GM04504 (cell line): ENCODE measurements at regions not wholly inside any gene's neighbourhood (a gene's known extent, or its start where the extent isn't known, plus 50 kb on each side); places are given as distances from the start of the nearest gene placed in this dataset.

Source experiments
- DNase-seq: peaks from one replicate; pipeline ENCODE4 v3.0.0-alpha.2; 2012; ENCODE audit warnings: low read depth

- DNase-seq = no peak
These were observed 260.5 kb downstream of the CCDC85A start for GRCh38 chr2:56444339-56444738.

- DNase-seq = peak; percentile 88
These were observed 264.7 kb downstream of the CCDC85A start for GRCh38 chr2:56448403-56449001.

GRCh38 chr2:56449002-56449431 lies 265.2 kb downstream of the CCDC85A start:
- no peak for DNase-seq

- DNase-seq = no peak
These were observed 265.7 kb downstream of the CCDC85A start for GRCh38 chr2:56449449-56449860.

- no peak for DNase-seq
These were observed 266.3 kb downstream of the CCDC85A start for GRCh38 chr2:56450047-56450446.

GRCh38 chr2:56450772-56451171 lies 267.0 kb downstream of the CCDC85A start:
- DNase-seq = no peak

GRCh38 chr2:56455642-56456041 lies 271.9 kb downstream of the CCDC85A start:
- DNase-seq = no peak

GRCh38 chr2:56456791-56457190 lies 273.0 kb downstream of the CCDC85A start:
- no peak for DNase-seq

GRCh38 chr2:56460508-56460907 lies 276.7 kb downstream of the CCDC85A start:
- DNase-seq = no peak

GRCh38 chr2:56464066-56464465 lies 280.3 kb downstream of the CCDC85A start:
- DNase-seq = no peak

GRCh38 chr2:56464613-56465012 lies 280.8 kb downstream of the CCDC85A start:
- DNase-seq = peak; percentile 31

GRCh38 chr2:56465491-56465890 lies 281.7 kb downstream of the CCDC85A start:
- no peak for DNase-seq

- DNase-seq = no peak
These were observed 289.7 kb downstream of the CCDC85A start for GRCh38 chr2:56473524-56473923.

- peak; percentile 67 for DNase-seq
These were observed 290.8 kb downstream of the CCDC85A start for GRCh38 chr2:56474412-56475158.

GRCh38 chr2:56475191-56475590 lies 291.4 kb downstream of the CCDC85A start:
- DNase-seq = no peak

GRCh38 chr2:56476509-56477071 lies 292.8 kb downstream of the CCDC85A start:
- DNase-seq = no peak

- no peak for DNase-seq
These were observed 294.2 kb downstream of the CCDC85A start for GRCh38 chr2:56478027-56478426.

- DNase-seq = no peak
These were observed 299.3 kb downstream of the CCDC85A start for GRCh38 chr2:56483081-56483480.

GRCh38 chr2:56484906-56485305 lies 301.1 kb downstream of the CCDC85A start:
- no peak for DNase-seq

GRCh38 chr2:56500317-56500716 lies 316.5 kb downstream of the CCDC85A start:
- no peak for DNase-seq

- no peak for DNase-seq
These were observed 318.8 kb downstream of the CCDC85A start for GRCh38 chr2:56502616-56503015.

GRCh38 chr2:56505885-56506284 lies 322.1 kb downstream of the CCDC85A start:
- no peak for DNase-seq

- DNase-seq = no peak
These were observed 324.9 kb downstream of the CCDC85A start for GRCh38 chr2:56508662-56509061.
